Stomach (tissue), 8 donors: ENCODE measurements at regions not wholly inside any gene's neighbourhood (a gene's known extent, or its start where the extent isn't known, plus 50 kb on each side); places are given as distances from the start of the nearest gene placed in this dataset.

Experiments used
- DNase-seq, 2 donors: peaks; one replicate each; pipeline versions ENCODE4 v3.0.0 to v3.0.0-alpha.2; 2013 to 2019
- H3K27ac ChIP-seq, 5 donors: fragments of 200-600 bp in 4 of 5; sonication (generic) in 4 of 5; one replicate each; pipeline ENCODE4 v1.5.1; 2013 to 2019; ENCODE audit warnings: mild to moderate bottlenecking in 1 of 5, moderate library complexity in 1 of 5
- H3K27me3 ChIP-seq, 3 donors: fragments of 200-600 bp; sonication (generic); one replicate each; pipeline ENCODE4 v1.5.1; 2017 to 2019; ENCODE audit warnings: mixed run types in 1 of 3
- H3K36me3 ChIP-seq, 4 donors: fragments of 200-600 bp; sonication (generic); 1 replicate in 3 of 4; 2 replicates in 1 of 4; pipeline ENCODE4 v1.5.1; 2016 to 2019
- H3K4me1 ChIP-seq, 4 donors: fragments of 200-600 bp; sonication (generic); one replicate each; pipeline ENCODE4 v1.5.1; 2016 to 2019
- H3K4me3 ChIP-seq, 4 donors: fragments of 200-600 bp; sonication (generic) in 3 of 4; one replicate each; pipeline ENCODE4 v1.5.1; 2016 to 2019; ENCODE audit warnings: mild to moderate bottlenecking in 1 of 4
- H3K9me3 ChIP-seq, 4 donors: fragments of 200-600 bp; sonication (generic); one replicate each; pipeline ENCODE4 v1.5.1; 2016 to 2019
- EP300 ChIP-seq: sonication (generic); formaldehyde crosslinking; IDR thresholded peaks from one replicate; pipeline ENCODE4 v1.6.1; 2017; ENCODE audit warnings: antibody characterized with exemption
- POLR2A ChIP-seq, 4 donors: fragments of 450-650 bp; IDR thresholded peaks; one replicate each; pipeline ENCODE4 v1.6.1; 2016; ENCODE audit warnings: antibody characterized with exemption in 4 of 4, control low read depth in 2 of 4, mild to moderate bottlenecking in 1 of 4, moderate library complexity in 1 of 4
- POLR2AphosphoS5 ChIP-seq, 3 donors: sonication (generic); formaldehyde crosslinking; IDR thresholded peaks; one replicate each; pipeline ENCODE4 v1.6.1; 2016; ENCODE audit warnings: antibody characterized with exemption in 3 of 3
- WGBS, 5 donors: extraction: QIAGEN DNeasy Blood & Tissue Kit in 3 of 5; methylation state at CpG; one replicate each; pipeline versions ENCODE4 v1.1.5 to v1.1.7; 2013 to 2018; 5-methylcytosine and 5-hydroxymethylcytosine counted together
- intact Hi-C: fragments of 100-400 bp; cut with DNase I; formaldehyde crosslinking; loops from one replicate; pipeline ENCODE4 v1.15.1; 2023; ENCODE audit warnings: low total_unique reads
- TF ChIP-seq, protein P1 (sequence below), 7 experiments: fragments of 450-650 bp in 4 of 7; fragments of 200-600 bp in 3 of 7; sonication (generic) in 3 of 7; IDR thresholded peaks; one replicate each; pipeline ENCODE4 v1.5.1; 2016 to 2019; ENCODE audit warnings: antibody characterized with exemption in 7 of 7, control low read depth in 2 of 7, mild to moderate bottlenecking in 1 of 7
- donor health status: healthy with polysubstance abuse.
- donor health status: Bipolar disorder and iron deficiency.
- donor health status: healthy.

DNA sequence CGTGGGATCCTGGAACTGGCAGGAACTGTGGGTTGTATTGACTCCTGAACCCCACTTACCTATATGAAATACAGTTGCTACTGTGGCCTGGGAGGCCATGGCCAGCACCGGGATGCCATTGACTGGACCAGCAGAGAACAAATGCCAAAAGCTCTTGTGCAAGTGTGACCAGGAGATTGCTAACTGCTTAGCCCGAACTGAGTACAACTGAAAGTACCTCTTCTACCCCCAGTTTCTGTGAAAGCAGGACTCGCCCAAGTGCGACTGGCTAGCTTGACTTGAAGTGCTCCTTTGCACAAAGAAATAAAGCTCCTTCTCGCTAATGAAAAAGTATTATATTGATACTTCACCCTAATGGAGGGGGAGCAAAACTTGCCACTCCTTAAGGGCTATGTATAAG lies 101.3 kb upstream of the ATP11B start:
- Histone ChIP-seq H3K36me3 (no peaks in the 10 kb centered on the region), H3K4me1 (no peaks in the 10 kb centered on the region), H3K9me3 (no peaks in the 10 kb centered on the region), H3K27me3 (peaks cover 0 to 3% (median 0%) of the 10 kb centered on the region in 3 donors), H3K27ac (no peak overlapping the region), H3K4me3 (no peak overlapping the region)
- TF ChIP-seq EP300 = no peak
- no peak for TF ChIP-seq POLR2AphosphoS5 (IDR thresholded peaks at IDR 0.05)
- TF ChIP-seq POLR2A (IDR thresholded peaks at IDR 0.05) = no peak
- TF ChIP-seq, protein P1, sequence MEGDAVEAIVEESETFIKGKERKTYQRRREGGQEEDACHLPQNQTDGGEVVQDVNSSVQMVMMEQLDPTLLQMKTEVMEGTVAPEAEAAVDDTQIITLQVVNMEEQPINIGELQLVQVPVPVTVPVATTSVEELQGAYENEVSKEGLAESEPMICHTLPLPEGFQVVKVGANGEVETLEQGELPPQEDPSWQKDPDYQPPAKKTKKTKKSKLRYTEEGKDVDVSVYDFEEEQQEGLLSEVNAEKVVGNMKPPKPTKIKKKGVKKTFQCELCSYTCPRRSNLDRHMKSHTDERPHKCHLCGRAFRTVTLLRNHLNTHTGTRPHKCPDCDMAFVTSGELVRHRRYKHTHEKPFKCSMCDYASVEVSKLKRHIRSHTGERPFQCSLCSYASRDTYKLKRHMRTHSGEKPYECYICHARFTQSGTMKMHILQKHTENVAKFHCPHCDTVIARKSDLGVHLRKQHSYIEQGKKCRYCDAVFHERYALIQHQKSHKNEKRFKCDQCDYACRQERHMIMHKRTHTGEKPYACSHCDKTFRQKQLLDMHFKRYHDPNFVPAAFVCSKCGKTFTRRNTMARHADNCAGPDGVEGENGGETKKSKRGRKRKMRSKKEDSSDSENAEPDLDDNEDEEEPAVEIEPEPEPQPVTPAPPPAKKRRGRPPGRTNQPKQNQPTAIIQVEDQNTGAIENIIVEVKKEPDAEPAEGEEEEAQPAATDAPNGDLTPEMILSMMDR (IDR thresholded peaks at IDR 0.05) = no peak
- intact Hi-C loops = no loop called here
- WGBS, 5 donors = 86 to 96% (median 92%) methylated on average over 5 to 6 of the region's 6 CpGs
- DNase-seq = no peak

DNA sequence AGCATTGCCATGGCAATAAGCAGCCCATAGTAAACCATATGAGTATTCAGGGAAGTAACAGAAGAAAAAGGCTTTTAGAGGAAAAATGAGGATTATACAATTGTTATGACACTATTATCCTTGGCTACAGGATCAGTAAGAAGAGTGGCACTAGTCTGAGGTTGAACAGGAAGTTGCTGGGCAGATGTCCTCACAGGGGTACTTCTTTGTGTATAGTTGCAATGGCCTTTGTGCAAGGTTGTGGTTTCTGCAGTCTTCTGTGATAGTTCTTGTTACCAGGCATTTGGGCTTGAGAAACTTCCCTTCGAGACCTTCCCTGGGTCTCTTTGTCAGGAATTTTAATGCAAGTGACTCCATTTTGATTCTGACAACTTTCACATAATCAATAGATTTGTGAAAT lies 100.6 kb upstream of the ATP11B start:
- Histone ChIP-seq H3K4me3 (no peak overlapping the region), H3K36me3 (no peaks in the 10 kb centered on the region), H3K9me3 (no peaks in the 10 kb centered on the region), H3K4me1 (peaks cover 0 to 4% (median 0%) of the 10 kb centered on the region in 4 donors), H3K27me3 (peaks cover 0 to 2% (median 0%) of the 10 kb centered on the region in 3 donors), H3K27ac (no peak overlapping the region)
- intact Hi-C loops = no loop called here
- TF ChIP-seq EP300 (no peak), POLR2AphosphoS5 (IDR thresholded peaks at IDR 0.05) (no peak), POLR2A (IDR thresholded peaks at IDR 0.05) (no peak)
- TF ChIP-seq, protein P1 (IDR thresholded peaks at IDR 0.05) = no peak
- no peak for DNase-seq
- WGBS, 5 donors = 68 to 89% (median 78%) methylated on average over 1 of the region's 1 CpG

DNA sequence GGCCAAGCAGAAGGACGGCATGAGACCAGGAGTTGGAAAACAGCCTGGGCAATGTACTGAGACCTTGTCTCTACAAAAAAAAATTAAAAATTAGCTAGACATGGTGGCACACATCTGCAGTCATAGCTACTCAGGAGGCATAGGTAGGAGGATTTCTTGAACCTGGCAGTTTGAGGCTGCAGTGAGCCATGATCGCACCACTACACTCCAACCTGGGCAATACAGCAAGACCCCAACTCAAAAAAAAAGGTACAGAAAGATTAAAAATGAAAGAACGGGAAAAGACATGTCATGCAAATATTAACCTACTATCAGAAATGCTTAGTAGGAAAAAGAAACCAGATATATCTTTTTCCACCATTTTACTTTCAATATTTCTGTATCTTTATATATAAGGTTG lies 99.6 kb upstream of the ATP11B start:
- TF ChIP-seq POLR2A (IDR thresholded peaks at IDR 0.05) = no peak
- TF ChIP-seq POLR2AphosphoS5 (IDR thresholded peaks at IDR 0.05) = no peak
- TF ChIP-seq, protein P1 (IDR thresholded peaks at IDR 0.05) = no peak
- no peak for TF ChIP-seq EP300
- H3K27me3 ChIP-seq = no peaks in the 10 kb centered on the region
- H3K4me1 ChIP-seq = peaks cover 0 to 4% (median 0%) of the 10 kb centered on the region in 4 donors
- no peaks in the 10 kb centered on the region for H3K9me3 ChIP-seq
- intact Hi-C loops = no loop called here
- no peak for DNase-seq
- no peak overlapping the region for H3K4me3 ChIP-seq
- H3K36me3 ChIP-seq = no peaks in the 10 kb centered on the region
- 85 to 92% (median 91%) methylated on average over 3 of the region's 3 CpGs for whole genome bisulfite sequencing, 5 donors
- no peak overlapping the region for H3K27ac ChIP-seq

DNA sequence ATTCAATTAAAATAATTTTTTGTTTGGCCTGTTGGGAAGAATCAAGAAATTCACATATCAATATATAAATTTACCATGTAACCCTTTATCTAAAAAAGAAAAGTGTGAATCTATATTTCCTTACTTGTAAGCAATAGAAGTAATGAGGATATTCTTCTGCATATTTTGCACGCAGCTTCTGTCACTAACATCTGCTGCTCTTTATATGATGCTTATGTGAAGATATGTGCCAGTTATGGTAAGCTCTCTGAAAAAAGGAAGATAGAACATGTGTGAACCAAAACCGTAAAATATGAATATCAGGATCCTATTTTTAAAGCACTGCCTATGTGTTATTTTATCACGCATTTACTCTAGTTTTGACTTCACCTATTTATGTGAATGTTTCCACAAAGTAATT lies 96.4 kb upstream of the ATP11B start:
- no peak for TF ChIP-seq EP300
- TF ChIP-seq, protein P1 (IDR thresholded peaks at IDR 0.05) = no peak
- TF ChIP-seq POLR2A (IDR thresholded peaks at IDR 0.05) = no peak
- no peak for TF ChIP-seq POLR2AphosphoS5 (IDR thresholded peaks at IDR 0.05)
- intact Hi-C loops = no loop called here
- H3K27me3 ChIP-seq = no peaks in the 10 kb centered on the region
- WGBS, 5 donors = 59 to 77% (median 76%) methylated on average over 3 of the region's 3 CpGs
- no peaks in the 10 kb centered on the region for H3K36me3 ChIP-seq
- no peak overlapping the region for H3K27ac ChIP-seq
- H3K4me3 ChIP-seq = no peak overlapping the region
- no peak for DNase-seq
- no peaks in the 10 kb centered on the region for H3K9me3 ChIP-seq
- H3K4me1 ChIP-seq = peaks cover 0 to 4% (median 0%) of the 10 kb centered on the region in 4 donors
